ENCODE measurements at regions not wholly inside any gene's neighbourhood (a gene's known extent, or its start where the extent isn't known, plus 50 kb on each side); places are given as distances from the start of the nearest gene placed in this dataset.

DNA sequence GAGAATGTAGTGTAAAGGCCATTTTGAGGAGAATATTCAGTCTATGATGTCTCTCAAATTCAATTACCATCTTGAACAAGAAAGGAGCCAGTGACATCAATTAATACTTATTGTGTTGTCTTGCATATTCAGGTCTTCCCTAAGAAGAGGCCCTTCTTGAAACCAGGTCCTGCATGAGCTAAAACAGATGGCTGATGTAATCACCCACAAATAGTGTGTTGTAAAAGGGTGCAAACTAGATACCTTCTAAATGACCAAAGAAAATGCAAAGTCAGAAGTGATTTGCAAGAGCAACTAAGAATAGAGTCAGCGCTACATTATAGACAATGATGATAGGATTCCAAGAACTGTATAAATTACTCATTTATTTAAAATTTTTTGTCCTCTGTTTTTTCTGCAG is 97.0 kb downstream of the BTBD3 start:
- TF ChIP-seq POLR2A (IDR thresholded peaks at IDR 0.05), result no peak
- WGBS, 3 donors, result 91 to 99% (median 97%) methylated on average over 1 of the region's 1 CpG
- intact Hi-C loops (cut with DNase I), result no loop called here

DNA sequence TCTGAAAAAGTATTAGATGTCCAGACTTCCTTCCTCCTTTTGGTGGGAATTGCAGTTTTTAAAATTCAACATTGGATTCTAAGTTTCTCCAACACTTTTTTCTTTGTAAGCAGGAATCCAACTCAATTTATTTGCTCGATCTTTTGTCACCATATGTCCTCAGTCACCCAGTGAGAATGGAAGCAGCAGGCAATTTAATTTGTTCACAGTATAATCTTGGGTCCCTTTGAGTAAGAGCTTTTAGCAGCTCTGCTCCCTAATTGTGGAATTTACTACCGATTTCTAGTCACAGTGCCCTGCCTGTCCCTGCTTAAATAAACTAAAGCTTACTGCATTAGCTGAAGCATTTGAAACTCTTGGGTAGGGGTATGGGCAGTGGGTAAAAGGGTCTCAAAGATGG is 98.6 kb downstream of the BTBD3 start:
- no peak overlapping the region for H3K27ac ChIP-seq
- H3K4me3 ChIP-seq, result no peak overlapping the region
- DNase-seq, result no peak
- no peaks in the 10 kb centered on the region for H3K9me3 ChIP-seq
- H3K27me3 ChIP-seq, result no peaks in the 10 kb centered on the region
- 73 to 79% (median 74%) methylated on average over 2 of the region's 2 CpGs for WGBS, 3 donors
- H3K4me1 ChIP-seq (ENCODE audit: insufficient read depth), result no peaks in the 10 kb centered on the region
- TF ChIP-seq CTCF (IDR thresholded peaks at IDR 0.05) (no peak), POLR2A (IDR thresholded peaks at IDR 0.05) (no peak), EP300 (IDR thresholded peaks at IDR 0.05) (no peak)
- no peaks in the 10 kb centered on the region for H3K36me3 ChIP-seq
- intact Hi-C loops (cut with DNase I), result no loop called here

More for the DNA sequence above, 97.0 kb downstream of the BTBD3 start:
- H3K9me3 ChIP-seq, result no peaks in the 10 kb centered on the region
- H3K36me3 ChIP-seq, result no peaks in the 10 kb centered on the region
- no peaks in the 10 kb centered on the region for H3K4me1 ChIP-seq (ENCODE audit: insufficient read depth)
- H3K27me3 ChIP-seq, result no peaks in the 10 kb centered on the region
- DNase-seq, result no peak
- no peak overlapping the region for H3K27ac ChIP-seq
- no peak overlapping the region for H3K4me3 ChIP-seq

DNA sequence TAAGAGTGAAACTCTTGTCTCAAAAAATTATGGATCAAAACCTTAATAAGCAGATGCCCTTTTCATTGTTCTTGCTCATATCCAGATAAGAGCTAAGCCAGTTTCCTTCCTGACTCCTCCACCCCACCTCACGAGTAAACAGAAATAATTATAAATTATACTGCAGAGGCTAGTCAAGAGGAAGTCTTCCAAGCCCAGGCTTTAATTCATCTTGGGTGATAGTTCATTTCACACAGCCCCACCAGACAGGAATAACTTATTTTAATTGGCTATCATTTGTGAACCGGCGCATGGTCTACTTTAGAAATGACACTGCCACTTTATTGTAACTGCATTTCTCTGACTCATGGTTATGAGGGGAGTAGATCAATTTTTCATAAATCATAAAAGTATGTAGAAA is 102.0 kb downstream of the BTBD3 start:
- Histone ChIP-seq H3K4me3 (no peak overlapping the region), H3K4me1 (ENCODE audit: insufficient read depth) (no peaks in the 10 kb centered on the region), H3K27ac (no peak overlapping the region), H3K36me3 (no peaks in the 10 kb centered on the region), H3K9me3 (no peaks in the 10 kb centered on the region), H3K27me3 (no peaks in the 10 kb centered on the region)
- no peak for TF ChIP-seq CTCF (IDR thresholded peaks at IDR 0.05)
- TF ChIP-seq POLR2A (IDR thresholded peaks at IDR 0.05), result no peak
- no peak for TF ChIP-seq EP300 (IDR thresholded peaks at IDR 0.05)
- 60 to 75% (median 70%) methylated on average over 3 of the region's 3 CpGs for WGBS, 3 donors
- DNase-seq, result no peak
- intact Hi-C loops (cut with DNase I), result no loop called here

DNA sequence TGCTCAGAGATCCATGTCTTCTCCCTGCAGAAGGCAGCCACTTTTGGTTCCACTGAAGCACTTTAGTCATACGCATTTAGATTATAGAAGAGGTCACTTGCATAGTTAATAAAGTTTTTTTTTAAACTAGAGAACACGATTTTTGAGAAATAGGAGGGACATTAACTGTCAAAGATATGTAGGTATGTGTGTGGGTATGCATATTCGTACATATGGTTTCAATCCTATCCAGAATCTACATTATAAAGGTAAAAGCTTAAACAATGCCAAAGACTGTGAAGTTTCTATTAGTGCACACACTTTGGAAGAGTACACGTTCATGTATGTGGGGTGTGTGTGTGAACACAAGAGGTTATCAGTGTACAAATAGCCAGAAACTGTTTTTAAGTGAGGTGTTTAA is 103.2 kb downstream of the BTBD3 start:
- intact Hi-C loops (cut with DNase I), result no loop called here
- Histone ChIP-seq H3K36me3 (no peaks in the 10 kb centered on the region), H3K27ac (no peak overlapping the region), H3K4me3 (no peak overlapping the region), H3K4me1 (ENCODE audit: insufficient read depth) (no peaks in the 10 kb centered on the region), H3K27me3 (no peaks in the 10 kb centered on the region), H3K9me3 (no peaks in the 10 kb centered on the region)
- no peak for DNase-seq
- no peak for TF ChIP-seq CTCF (IDR thresholded peaks at IDR 0.05)
- no peak for TF ChIP-seq POLR2A (IDR thresholded peaks at IDR 0.05)
- no peak for TF ChIP-seq EP300 (IDR thresholded peaks at IDR 0.05)
- WGBS, 3 donors, result 71 to 75% (median 75%) methylated on average over 4 of the region's 4 CpGs

DNA sequence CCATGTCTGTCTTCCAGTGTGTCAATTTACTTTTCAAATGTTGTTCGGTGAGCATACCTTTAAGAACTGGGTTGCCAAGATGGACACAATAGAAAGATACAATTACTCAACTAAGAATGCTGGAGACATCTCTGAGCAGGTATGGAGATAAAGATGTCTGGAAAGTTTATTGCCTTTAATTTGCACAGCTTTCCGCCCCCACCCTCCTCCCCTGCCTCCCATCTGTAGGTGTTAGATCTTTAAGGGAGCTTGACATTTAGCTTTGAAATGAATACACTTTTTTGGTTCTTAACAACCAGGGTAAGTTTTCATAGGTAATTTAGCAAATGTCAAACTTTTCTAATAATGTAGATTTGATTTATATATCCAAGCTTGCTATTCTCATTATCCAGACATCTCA is 104.4 kb downstream of the BTBD3 start:
- no peaks in the 10 kb centered on the region for H3K36me3 ChIP-seq
- TF ChIP-seq POLR2A (IDR thresholded peaks at IDR 0.05) (no peak), CTCF (IDR thresholded peaks at IDR 0.05) (no peak), EP300 (IDR thresholded peaks at IDR 0.05) (no peak)
- H3K27me3 ChIP-seq, result no peaks in the 10 kb centered on the region
- DNase-seq, result no peak
- H3K9me3 ChIP-seq, result no peaks in the 10 kb centered on the region
- no peak overlapping the region for H3K4me3 ChIP-seq
- WGBS, 3 donors, result 79 to 88% (median 80%) methylated on average over 2 of the region's 2 CpGs
- intact Hi-C loops (cut with DNase I), result no loop called here
- H3K27ac ChIP-seq, result no peak overlapping the region
- no peaks in the 10 kb centered on the region for H3K4me1 ChIP-seq (ENCODE audit: insufficient read depth)
